OCI-LY3 (cell line): ENCODE measurements at regions not wholly inside any gene's neighbourhood (a gene's known extent, or its start where the extent isn't known, plus 50 kb on each side); places are given as distances from the start of the nearest gene placed in this dataset.

Experiments
- EZH2phosphoT487 ChIP-seq: fragments of 200-600 bp; shearing (Covaris generic); IDR thresholded peaks from 2 replicates; pipeline ENCODE4 v1.6.1; 2018; ENCODE audit warnings: antibody characterized with exemption, mixed run types, low read depth
- TF ChIP-seq, protein P1 (sequence below): fragments of 200-600, 300-600 bp; sonication (generic); IDR thresholded peaks from 2 replicates; pipeline ENCODE4 v1.5.1; 2014; ENCODE audit warnings: antibody characterized with exemption, low read length, low read depth

DNA sequence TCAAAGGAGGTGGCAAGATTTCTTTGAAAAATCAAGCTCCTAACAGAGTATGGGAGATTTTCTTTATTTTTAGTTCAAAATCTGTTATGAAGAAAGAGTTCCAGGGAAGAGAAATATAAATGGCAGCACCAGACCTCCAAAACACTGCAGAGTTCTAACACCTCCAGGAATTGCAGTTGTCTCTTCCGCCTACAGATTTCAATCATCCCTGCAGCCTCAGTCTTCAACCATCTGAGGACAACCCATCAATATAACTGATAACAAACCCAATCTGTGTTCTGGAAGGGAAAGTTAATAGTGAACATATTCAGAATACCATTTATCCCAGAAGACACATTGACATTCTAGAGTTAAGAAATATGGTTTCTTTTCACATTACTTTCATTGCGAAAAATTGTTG lies 296.1 kb downstream of the ARAP2 start:
- TF ChIP-seq, protein P1, sequence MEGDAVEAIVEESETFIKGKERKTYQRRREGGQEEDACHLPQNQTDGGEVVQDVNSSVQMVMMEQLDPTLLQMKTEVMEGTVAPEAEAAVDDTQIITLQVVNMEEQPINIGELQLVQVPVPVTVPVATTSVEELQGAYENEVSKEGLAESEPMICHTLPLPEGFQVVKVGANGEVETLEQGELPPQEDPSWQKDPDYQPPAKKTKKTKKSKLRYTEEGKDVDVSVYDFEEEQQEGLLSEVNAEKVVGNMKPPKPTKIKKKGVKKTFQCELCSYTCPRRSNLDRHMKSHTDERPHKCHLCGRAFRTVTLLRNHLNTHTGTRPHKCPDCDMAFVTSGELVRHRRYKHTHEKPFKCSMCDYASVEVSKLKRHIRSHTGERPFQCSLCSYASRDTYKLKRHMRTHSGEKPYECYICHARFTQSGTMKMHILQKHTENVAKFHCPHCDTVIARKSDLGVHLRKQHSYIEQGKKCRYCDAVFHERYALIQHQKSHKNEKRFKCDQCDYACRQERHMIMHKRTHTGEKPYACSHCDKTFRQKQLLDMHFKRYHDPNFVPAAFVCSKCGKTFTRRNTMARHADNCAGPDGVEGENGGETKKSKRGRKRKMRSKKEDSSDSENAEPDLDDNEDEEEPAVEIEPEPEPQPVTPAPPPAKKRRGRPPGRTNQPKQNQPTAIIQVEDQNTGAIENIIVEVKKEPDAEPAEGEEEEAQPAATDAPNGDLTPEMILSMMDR = no peak
- no peak for TF ChIP-seq EZH2phosphoT487
